ENCODE measurements at regions not wholly inside any gene's neighbourhood (a gene's known extent, or its start where the extent isn't known, plus 50 kb on each side); places are given as distances from the start of the nearest gene placed in this dataset.

DNA sequence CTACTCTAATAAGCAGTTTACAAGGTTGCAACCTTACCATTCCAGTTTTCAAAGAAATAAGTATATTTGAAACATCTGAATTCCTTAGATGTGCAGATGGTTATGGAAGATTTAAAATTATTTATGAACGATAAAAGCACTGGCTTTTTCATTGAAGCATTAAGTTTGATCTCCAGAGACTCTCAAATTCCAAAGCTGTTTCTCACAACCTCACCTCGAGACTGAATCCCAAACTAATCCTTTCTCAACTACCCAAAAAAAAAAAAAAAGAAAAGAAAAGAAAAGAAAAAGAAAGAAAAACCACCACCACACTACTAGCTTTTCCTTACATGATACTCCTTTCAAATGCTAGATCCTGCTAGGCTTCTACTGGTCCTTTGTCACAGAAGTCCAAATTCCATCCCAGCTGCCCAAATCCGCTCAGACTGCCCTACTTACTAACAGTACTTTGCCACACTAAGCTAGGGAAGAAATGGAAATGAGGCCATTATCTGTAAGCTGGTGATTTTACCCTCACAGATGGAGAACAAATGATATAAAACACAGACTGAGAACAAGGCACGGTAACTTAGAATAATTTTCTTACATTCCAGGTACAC, 100.6 kb upstream of the CDK1 start:
- TF ChIP-seq, protein P1, sequence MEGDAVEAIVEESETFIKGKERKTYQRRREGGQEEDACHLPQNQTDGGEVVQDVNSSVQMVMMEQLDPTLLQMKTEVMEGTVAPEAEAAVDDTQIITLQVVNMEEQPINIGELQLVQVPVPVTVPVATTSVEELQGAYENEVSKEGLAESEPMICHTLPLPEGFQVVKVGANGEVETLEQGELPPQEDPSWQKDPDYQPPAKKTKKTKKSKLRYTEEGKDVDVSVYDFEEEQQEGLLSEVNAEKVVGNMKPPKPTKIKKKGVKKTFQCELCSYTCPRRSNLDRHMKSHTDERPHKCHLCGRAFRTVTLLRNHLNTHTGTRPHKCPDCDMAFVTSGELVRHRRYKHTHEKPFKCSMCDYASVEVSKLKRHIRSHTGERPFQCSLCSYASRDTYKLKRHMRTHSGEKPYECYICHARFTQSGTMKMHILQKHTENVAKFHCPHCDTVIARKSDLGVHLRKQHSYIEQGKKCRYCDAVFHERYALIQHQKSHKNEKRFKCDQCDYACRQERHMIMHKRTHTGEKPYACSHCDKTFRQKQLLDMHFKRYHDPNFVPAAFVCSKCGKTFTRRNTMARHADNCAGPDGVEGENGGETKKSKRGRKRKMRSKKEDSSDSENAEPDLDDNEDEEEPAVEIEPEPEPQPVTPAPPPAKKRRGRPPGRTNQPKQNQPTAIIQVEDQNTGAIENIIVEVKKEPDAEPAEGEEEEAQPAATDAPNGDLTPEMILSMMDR (conservative IDR thresholded peaks at IDR 0.05; ENCODE audit: low read length) = no peak
- TF ChIP-seq EZH2phosphoT487 (IDR thresholded peaks at IDR 0.05; ENCODE audit: borderline replicate concordance) = no peak
